ENCODE measurements at regions not wholly inside any gene's neighbourhood (a gene's known extent, or its start where the extent isn't known, plus 50 kb on each side); places are given as distances from the start of the nearest gene placed in this dataset.

- TF ChIP-seq, protein P1, sequence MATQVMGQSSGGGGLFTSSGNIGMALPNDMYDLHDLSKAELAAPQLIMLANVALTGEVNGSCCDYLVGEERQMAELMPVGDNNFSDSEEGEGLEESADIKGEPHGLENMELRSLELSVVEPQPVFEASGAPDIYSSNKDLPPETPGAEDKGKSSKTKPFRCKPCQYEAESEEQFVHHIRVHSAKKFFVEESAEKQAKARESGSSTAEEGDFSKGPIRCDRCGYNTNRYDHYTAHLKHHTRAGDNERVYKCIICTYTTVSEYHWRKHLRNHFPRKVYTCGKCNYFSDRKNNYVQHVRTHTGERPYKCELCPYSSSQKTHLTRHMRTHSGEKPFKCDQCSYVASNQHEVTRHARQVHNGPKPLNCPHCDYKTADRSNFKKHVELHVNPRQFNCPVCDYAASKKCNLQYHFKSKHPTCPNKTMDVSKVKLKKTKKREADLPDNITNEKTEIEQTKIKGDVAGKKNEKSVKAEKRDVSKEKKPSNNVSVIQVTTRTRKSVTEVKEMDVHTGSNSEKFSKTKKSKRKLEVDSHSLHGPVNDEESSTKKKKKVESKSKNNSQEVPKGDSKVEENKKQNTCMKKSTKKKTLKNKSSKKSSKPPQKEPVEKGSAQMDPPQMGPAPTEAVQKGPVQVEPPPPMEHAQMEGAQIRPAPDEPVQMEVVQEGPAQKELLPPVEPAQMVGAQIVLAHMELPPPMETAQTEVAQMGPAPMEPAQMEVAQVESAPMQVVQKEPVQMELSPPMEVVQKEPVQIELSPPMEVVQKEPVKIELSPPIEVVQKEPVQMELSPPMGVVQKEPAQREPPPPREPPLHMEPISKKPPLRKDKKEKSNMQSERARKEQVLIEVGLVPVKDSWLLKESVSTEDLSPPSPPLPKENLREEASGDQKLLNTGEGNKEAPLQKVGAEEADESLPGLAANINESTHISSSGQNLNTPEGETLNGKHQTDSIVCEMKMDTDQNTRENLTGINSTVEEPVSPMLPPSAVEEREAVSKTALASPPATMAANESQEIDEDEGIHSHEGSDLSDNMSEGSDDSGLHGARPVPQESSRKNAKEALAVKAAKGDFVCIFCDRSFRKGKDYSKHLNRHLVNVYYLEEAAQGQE (IDR thresholded peaks at IDR 0.05; ENCODE audit: low read depth, low read length): no peak
- TF ChIP-seq USF2 (IDR thresholded peaks at IDR 0.05; ENCODE audit: borderline replicate concordance, low read depth, low read length) (no peak), ELF1 (IDR thresholded peaks at IDR 0.05) (peak; percentile 41; the same call in 1 of the 2 replicates), RAD21 (IDR thresholded peaks at IDR 0.05; ENCODE audit: low read length) (0 out of 2 replicates have a peak, but pooled peaks have one; percentile 15), TEAD4 (IDR thresholded peaks at IDR 0.05; ENCODE audit: borderline replicate concordance, insufficient read depth) (peak; percentile 96), NFIC (IDR thresholded peaks at IDR 0.05; ENCODE audit: borderline replicate concordance) (peak; percentile 99), FOSL2 (IDR thresholded peaks at IDR 0.05; ENCODE audit: borderline replicate concordance, low read depth) (peak; percentile 91), MAX (IDR thresholded peaks at IDR 0.05; ENCODE audit: low read depth) (peak; percentile 91), TAF1 (IDR thresholded peaks at IDR 0.05; ENCODE audit: borderline replicate concordance, low read depth, low read length) (no peak), SIN3A (IDR thresholded peaks at IDR 0.05; ENCODE audit: borderline replicate concordance, low read depth, low read length) (peak; percentile 84; the same call in 1 of the 2 replicates), FOXJ3 (CRISPR knock-in tag; IDR thresholded peaks at IDR 0.05) (no peak), GABPA (IDR thresholded peaks at IDR 0.05; ENCODE audit: low read depth) (no peak), FOXM1 (IDR thresholded peaks at IDR 0.05; ENCODE audit: low read depth) (peak; percentile 82; the same call in 1 of the 2 replicates)
- TF ChIP-seq, protein P2, sequence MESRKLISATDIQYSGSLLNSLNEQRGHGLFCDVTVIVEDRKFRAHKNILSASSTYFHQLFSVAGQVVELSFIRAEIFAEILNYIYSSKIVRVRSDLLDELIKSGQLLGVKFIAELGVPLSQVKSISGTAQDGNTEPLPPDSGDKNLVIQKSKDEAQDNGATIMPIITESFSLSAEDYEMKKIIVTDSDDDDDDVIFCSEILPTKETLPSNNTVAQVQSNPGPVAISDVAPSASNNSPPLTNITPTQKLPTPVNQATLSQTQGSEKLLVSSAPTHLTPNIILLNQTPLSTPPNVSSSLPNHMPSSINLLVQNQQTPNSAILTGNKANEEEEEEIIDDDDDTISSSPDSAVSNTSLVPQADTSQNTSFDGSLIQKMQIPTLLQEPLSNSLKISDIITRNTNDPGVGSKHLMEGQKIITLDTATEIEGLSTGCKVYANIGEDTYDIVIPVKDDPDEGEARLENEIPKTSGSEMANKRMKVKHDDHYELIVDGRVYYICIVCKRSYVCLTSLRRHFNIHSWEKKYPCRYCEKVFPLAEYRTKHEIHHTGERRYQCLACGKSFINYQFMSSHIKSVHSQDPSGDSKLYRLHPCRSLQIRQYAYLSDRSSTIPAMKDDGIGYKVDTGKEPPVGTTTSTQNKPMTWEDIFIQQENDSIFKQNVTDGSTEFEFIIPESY (IDR thresholded peaks at IDR 0.05; ENCODE audit: borderline replicate concordance, low read depth): peak; percentile 87
- TF ChIP-seq, protein P3, sequence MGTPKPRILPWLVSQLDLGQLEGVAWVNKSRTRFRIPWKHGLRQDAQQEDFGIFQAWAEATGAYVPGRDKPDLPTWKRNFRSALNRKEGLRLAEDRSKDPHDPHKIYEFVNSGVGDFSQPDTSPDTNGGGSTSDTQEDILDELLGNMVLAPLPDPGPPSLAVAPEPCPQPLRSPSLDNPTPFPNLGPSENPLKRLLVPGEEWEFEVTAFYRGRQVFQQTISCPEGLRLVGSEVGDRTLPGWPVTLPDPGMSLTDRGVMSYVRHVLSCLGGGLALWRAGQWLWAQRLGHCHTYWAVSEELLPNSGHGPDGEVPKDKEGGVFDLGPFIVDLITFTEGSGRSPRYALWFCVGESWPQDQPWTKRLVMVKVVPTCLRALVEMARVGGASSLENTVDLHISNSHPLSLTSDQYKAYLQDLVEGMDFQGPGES (IDR thresholded peaks at IDR 0.05; ENCODE audit: low read depth, low read length): no peak
Measured at GRCh38 chr4:19945979-19946380, 305.7 kb upstream of the SLIT2 start (continued).

Measured in SK-N-SH (cell line).